GM18507 (cell line): ENCODE measurements at regions not wholly inside any gene's neighbourhood (a gene's known extent, or its start where the extent isn't known, plus 50 kb on each side); places are given as distances from the start of the nearest gene placed in this dataset.

Experiments
- DNase-seq: peaks from one replicate; pipeline ENCODE4 v3.0.0; 2011; ENCODE audit warnings: low read depth; ENCODE audit not compliant: insufficient read length; ENCODE audit errors: extremely low spot score
- FAIRE-seq: peaks from 2 replicates; lab custom pipeline; 2011; peaks lifted over from hg19 to GRCh38; lab: Jason Lieb, UNC

GRCh38 chr3:177538750-177539730, 341.8 kb upstream of the TBL1XR1 start:
- FAIRE-seq (peak; percentile 85), DNase-seq (no peak)

DNA sequence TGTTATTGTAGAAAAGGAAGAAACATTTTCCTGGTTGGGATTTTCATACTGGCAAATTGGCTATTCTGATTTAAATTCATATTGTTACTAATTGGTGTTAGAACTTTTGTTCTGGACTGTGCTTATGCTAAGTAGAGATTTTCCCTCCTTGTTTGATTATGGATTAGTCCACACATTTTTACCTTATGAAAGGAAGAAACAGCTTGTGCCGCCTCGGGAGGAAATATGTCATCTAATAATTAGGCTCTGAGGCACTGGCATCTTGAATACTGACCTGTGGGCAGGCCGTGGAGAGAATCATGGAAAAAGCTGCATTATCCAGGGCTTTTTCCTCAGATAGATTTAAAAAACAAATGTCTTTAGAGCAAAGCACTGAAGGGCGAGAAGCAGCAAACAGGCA, 344.3 kb upstream of the TBL1XR1 start:
- FAIRE-seq (no peak), DNase-seq (no peak)

GRCh38 chr3:177545964-177546363, 348.7 kb upstream of the TBL1XR1 start:
- DNase-seq (no peak), FAIRE-seq (no peak)

- DNase-seq, result no peak
Measured at GRCh38 chr3:177547711-177548350, 350.5 kb upstream of the TBL1XR1 start.

DNA sequence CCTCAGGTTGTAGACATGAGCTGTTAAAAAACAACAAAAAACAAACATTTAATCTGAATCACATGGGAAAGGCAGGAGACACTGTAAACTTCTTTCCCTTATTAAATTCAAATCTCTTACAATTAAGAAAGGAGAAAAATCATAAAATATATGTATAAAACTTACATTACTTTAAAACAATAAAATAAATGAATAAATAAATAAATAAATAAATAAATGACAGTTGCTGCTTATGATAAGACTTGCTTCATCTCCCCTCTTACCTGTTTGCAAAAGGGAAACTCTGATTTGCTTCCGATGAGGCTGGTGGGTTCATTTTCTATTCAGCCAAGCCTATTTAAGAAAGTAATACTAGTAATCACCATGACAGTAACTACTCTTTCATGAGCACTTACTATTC, 353.4 kb upstream of the TBL1XR1 start:
- no peak for FAIRE-seq

More at GRCh38 chr3:177547711-177548350, 350.5 kb upstream of the TBL1XR1 start:
- FAIRE-seq, result no peak

DNA sequence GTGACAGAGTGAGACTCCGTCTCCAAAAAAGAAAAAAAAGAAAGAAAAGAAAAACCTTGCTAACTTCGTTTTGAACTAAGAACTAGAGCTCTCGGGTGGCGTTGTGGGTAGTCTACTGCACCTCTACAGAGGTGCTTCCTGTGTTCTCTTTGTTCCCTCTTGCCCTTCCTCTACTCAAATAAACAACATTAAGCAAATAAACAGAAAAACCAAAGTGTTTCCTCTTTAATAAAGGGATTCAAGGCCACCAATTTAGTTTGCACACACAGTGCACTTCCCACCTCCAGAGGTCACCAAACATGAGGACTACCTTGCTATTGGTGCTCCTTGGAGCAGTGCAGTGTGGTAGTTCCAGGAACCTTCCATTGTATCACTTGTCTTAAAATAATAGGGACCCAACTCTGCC, 354.2 kb upstream of the TBL1XR1 start:
- DNase-seq, result no peak
- no peak for FAIRE-seq

More for the DNA sequence above, 353.4 kb upstream of the TBL1XR1 start:
- DNase-seq, result no peak

DNA sequence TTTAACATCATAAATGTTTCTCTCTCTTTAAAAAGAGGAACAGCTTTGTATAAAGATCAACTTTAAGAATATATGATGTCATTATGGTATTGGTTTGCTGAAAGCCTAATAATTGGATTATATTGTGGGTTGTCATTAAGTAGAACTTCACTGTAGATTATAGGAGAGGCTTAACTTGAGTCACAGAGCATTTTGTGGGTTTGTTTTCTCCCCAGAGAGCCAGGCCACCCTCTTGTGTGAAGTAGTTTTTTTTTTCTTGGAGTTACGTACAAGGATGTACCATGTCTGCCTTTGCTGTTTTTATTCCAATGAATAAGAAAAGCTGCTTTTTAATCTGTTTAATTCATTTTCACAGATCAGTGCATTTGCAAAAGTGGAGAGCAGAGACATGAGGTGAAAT, 354.8 kb upstream of the TBL1XR1 start:
- FAIRE-seq, result no peak
- no peak for DNase-seq

DNA sequence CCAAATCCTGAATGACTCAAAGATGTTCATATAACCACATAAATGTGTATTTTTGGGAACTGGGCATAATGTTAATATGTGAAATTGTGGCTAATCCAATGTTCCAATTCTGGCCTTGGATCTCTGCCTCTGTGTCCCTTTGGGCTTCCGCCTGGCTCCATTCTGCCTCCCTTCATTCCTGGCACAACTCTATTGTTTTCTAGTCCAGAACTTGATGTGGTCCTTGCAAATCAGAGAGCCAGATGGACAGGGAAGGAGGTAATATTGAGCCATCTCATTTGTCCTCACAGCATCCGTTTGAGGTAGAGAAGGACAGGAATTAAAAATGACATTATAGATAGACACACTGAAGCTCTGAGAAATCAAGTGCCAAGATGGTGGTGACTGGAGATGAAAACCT, 355.7 kb upstream of the TBL1XR1 start:
- no peak for DNase-seq
- no peak for FAIRE-seq

DNA sequence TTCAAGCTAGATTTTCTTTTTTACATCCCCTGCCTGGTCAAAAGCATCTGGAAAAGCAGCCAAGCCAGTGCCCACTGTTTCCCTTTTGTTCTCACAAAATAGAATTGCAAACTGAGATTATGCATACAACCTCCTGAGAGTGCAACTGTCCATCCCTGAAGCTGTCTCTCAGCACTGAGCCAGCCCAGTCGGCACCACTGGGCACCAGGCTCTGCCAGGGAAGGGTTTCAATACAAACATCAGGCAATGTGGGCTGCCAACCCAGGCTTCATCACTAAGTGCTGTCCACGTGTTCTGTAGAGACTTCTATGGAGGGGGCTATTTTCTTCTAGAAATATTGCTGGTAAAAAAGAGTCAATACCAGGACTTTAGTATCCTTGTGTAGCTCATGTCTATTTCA, 356.3 kb upstream of the TBL1XR1 start:
- no peak for FAIRE-seq
- DNase-seq, result no peak

DNA sequence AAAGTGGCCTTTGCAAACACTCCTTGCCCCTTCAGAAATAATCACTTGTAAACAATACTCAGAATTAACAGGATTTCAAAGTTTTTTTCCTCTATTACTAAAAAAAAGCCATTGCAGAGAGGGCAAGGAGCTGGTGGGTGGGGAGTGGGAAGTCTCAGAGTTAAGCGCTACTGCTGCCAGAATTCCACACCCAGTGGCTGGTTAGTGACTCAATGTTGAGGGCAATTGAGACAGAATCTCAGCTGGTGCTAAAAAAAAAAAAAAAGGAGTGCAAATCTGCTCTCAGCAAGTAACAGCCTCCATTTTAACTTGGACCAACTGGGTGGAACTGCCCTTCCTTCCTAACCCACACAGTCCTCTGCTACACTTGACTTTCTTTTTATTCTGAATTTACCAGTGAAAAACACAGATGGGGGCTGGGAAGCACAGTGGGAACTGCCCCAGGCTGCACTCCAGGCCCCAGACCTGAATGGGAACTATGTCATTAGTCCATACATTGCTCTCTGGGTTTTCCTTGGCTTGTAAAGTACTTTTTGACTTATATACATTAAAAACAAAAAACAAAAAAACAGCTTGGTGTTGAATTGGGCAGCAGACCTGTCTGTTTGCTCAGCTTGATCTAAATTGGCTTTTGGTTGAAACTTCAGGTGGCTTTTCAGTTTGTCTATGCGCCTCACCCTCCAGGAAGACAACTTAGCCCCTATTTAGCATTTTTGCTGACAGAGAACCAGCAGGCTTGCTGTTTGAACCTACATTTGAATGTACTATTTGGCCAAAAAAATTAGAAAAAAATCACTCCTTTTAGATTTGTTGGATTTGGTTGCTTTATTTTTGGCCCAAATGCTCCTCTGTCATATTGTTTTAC, 357.8 kb upstream of the TBL1XR1 start:
- FAIRE-seq, result no peak
- no peak for DNase-seq

- DNase-seq, result no peak
- FAIRE-seq, result no peak
Measured at GRCh38 chr3:177557548-177557947, 360.3 kb upstream of the TBL1XR1 start.

DNA sequence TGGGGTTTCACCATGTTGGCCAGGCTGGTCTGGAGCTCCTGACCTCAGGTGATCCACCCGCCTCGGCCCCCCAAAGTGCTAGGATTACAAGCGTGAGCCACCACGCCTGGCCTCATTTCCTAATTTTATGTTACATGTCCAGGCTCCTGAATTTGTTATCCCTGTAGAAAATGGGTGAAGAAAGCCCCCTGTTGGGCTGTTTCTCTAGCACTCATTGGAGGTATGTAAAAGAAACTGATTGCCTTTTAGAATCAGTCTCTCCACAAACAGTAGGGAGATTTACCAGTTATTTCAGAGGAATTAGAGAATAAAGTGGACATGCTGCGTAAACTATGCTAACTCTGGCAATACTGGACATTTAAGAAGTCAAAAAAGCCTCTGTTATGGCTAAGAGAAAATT, 364.1 kb upstream of the TBL1XR1 start:
- FAIRE-seq (no peak), DNase-seq (no peak)

DNA sequence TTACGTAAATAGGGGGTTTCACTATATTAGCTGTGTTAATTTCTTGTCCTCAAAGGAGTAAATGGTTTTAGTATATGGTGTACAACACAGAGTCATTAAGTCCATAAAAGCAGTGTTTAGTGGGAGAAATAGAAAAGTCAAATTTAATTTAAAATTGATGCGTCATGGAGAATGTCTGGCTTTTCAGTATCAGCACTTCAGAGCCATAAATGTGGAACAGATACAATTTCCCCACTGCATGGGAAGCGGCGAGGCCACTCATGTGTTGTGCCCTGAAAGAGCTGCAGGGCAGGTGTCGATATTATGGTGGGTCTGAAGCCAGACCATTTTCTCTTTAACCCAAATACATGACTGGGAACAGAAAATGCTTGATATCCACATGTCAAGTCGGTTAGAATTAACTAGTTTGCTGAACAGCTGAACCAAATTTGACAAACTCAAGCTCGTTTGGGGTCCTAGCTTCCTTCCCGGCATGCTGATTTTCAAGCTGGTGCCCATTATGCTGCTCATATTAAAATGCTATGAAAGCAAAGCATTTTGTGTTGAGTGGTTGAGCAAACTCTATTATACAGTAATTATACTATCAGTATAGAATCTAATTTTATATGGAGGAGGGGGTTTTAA, 364.6 kb upstream of the TBL1XR1 start:
- no peak for DNase-seq
- no peak for FAIRE-seq

GRCh38 chr3:177563243-177563780, 366.0 kb upstream of the TBL1XR1 start:
- DNase-seq (no peak), FAIRE-seq (no peak)

DNA sequence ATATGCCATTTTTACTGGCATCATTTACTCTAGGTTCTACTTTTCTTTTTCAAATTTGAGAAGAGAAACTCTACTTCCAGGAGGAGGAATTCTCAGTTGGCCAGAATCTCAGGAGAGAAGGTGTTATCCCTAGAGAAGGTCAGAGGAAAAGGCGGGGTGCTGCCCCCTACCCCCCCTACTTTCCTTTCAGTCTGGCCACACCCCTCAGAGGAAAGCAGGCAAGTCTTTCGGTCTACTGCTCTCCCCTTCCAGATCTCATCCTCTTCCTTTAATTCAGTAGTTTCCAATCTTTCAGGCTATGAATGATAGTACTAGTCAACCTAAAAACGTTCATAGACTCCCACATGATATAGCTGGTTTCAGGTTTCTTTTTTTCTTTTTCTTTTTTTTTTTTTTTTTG, 366.5 kb upstream of the TBL1XR1 start:
- no peak for DNase-seq
- FAIRE-seq, result no peak

- FAIRE-seq (no peak), DNase-seq (no peak)
Measured at GRCh38 chr3:177565981-177566380, 368.7 kb upstream of the TBL1XR1 start.

DNA sequence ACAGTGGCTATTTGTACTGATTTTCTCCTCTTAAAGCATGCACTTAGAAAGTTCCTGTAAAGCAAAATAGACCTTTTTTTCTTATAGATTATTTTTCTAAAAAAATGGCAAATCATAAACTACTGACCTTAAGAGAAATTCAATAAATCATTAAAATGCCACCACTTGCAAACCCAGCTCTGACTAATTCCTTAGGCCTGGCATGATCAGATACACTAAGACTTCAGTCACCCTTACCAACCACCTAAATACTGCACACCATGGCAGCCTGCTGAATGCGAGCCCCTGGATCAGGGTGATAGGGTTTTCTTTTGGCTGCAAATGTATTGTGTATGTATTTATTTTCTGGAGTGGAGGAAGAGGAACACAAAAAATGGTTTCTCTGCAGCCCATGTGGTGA, 370.6 kb upstream of the TBL1XR1 start:
- FAIRE-seq, result no peak
- DNase-seq, result no peak

- DNase-seq, result no peak
- no peak for FAIRE-seq
Measured at GRCh38 chr3:177569193-177569592, 371.9 kb upstream of the TBL1XR1 start.
